ENCODE measurements at regions not wholly inside any gene's neighbourhood (a gene's known extent, or its start where the extent isn't known, plus 50 kb on each side); places are given as distances from the start of the nearest gene placed in this dataset.

DNA sequence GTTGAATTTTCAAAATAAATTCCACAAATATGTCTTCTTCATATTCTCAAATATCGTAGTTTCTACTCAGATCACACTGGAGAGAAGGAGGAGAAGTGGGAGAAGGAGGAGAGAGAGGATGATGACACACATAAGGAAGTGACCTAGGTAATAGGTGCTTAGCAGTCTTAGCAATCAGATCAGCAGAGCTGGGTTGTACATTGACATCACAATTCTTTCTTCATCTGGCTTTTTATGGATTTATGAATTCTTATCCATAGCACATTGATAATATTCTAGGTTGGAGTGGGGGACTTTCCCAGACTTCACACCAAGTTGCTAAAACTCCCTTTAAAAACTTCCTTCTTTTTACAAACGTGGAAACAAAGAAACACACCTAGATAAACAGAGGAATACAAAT lies 86.9 kb downstream of the FGF9 start:
- in situ Hi-C loops (cut with HindIII; ENCODE audit: low sequenced_read_pairs), result no loop called here

DNA sequence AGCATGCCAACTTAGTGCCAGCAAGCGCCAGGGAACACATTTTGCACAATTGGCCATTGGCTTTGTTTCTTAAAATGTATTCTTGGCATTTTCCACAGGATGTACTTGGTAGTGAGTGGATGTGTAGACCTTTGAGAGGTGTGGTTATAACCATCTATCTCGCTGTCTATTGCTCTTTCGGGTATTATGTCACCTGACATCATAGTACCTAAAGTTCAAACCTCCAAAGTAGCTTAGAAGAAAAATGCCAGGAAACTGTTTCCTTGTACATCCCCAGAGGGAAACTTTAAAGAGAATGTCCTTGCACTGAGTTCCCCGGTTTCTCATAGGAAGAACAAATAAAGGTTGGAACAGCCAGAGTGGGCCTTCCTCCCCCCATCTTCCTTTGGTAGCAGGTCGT lies 87.6 kb downstream of the FGF9 start:
- in situ Hi-C loops (cut with HindIII; ENCODE audit: low sequenced_read_pairs), result no loop called here

DNA sequence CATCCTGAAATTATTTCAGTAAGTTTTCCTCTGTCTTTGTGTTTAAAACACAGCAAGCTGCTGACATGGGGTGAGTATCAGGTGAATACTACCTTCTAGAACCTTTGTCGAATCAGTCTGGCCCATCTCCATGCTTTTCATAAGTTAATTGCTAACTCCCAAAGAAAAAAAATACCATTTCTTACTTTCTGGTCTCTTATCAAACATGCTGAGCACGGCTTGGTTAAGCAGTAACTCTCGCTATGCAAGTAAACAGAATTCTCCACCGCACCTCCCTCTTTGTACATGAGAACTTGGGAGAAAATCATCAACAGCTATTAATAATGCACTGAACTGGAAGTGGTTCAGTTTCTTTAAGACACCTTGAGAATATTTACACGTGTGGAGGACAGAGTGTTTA lies 88.6 kb downstream of the FGF9 start:
- in situ Hi-C loops (cut with HindIII; ENCODE audit: low sequenced_read_pairs), result no loop called here

DNA sequence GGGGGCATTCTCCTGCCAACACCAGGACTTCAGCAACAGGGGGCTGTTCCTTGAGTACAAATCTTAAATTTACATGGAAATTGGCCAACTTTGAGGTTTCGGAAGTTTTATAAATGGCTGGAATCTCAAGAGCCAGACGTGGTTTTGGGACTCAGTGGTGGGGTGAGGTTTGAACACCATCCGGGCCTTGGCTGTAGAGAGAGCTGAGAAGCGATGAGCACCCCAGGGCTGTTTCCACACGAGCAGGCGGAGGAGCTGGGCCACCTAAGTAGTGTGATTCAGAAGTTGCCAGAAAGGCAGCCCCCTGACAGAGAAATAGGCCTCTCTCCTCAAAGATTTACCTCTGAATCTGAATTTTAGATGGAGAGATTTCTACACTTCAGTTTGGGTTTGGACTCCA lies 89.0 kb downstream of the FGF9 start:
- in situ Hi-C loops (cut with HindIII; ENCODE audit: low sequenced_read_pairs), result no loop called here

DNA sequence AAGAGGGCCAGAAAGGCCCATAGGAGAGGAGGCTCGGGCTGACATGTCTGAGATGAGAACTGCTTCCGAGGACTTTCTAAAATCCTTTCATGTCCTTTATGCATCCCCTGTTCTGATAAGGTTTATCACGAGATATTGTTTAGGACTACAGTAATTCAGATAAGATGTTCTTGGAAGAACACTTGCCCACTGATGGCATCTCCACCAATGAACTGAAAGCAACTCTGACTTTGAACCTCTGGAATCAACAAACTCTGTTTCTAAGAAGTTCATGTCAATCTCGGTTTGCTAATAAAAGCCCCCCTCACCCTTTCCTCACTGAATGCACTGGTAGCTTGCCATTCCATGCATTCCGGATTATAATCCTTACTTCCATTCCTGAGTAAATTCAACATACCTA lies 90.9 kb downstream of the FGF9 start:
- in situ Hi-C loops (cut with HindIII; ENCODE audit: low sequenced_read_pairs), result no loop called here

DNA sequence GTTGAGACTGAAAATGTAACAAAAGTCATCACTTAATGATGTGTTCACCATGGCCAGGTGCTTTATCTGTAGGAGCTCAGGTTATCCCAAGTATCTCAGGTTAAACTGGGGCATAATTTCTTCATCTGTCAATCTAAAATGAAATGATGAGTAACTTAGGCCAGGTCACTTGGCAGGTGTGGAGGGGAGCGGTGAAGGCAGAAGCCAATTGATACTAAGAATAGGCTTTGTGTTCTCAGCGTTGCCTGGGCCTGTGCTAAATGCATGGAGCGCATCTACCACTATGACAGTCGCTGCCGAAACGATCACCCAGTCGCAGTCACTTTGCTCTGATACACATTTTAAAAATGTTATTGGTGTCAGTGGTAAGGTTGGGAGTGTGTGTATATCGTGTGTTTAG lies 91.6 kb downstream of the FGF9 start:
- in situ Hi-C loops (cut with HindIII; ENCODE audit: low sequenced_read_pairs), result no loop called here

DNA sequence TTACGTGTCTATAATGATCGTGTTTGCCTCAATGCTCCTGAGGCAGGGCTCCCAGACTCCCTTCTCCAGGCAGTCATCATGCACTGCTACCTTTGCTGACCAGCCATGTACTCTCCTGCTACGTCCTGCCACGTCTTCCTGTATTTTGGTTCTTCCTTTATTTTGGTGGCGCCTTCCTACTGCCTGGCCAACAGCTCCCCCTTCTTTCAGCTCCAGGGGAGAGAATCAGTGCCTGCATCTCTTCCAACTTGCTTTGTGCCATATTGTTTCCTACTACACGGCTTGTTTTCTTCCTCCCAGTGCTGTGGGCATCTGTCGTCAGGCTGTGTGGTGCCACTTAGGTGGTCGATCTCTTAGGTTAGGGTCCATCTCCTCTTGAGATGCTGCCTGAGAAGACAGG lies 96.2 kb downstream of the FGF9 start:
- in situ Hi-C loops (cut with HindIII; ENCODE audit: low sequenced_read_pairs), result no loop called here

DNA sequence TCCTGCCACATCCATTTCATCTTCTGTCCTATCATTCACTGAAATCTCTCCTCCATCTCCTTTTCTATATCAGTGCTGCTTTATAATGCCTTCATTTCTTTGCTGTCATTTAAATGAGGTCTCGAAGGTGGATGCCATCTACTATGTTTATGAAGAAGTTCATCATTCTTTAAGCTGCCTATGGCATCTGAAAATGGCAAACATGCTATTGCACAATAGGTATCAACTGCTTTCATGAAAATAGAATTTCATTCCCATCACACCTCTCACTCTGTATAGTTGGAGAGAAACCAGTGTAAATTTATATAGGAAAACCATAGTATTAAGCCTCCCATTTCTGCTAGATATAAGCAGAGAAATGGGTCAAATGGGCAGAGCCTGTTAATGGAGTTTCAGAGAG lies 100.2 kb downstream of the FGF9 start:
- in situ Hi-C loops (cut with HindIII; ENCODE audit: low sequenced_read_pairs), result no loop called here

DNA sequence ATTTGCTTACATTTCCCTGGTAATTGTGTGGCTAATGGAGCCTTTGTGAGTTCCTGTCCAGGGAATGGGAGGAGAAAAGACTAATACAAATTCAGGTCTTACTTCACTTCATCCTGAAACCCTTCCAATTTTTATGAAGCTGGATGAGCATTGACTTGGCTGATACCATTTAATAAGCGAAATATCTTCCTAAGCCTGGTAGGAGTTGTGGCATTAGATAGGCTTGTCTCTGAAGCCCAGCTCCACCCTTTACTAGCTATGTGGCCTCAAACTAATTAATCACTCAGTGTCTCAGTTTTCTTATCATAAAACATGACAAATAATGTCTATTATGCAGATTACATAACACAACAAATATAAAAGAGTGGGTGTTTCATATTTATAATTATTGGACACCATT lies 106.3 kb downstream of the FGF9 start:
- in situ Hi-C loops (cut with HindIII; ENCODE audit: low sequenced_read_pairs), result no loop called here

DNA sequence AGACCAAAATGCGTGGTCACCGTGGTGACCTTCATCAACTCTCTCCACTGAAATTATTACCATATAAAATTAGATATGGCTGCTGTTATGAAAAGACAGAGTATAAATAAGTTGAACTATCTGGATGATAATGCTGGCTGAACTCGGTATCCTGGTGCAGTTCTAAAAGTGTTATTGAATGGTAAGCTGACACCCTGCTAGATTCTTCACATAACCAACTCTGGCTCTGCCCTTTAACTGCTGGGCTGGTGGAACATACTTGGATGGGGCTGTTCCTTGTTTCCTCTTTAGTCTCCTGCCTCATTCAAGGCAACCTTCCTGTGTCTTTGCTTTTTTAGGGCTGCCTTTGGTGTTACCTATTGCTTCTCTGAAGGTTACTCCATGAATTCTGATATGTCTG lies 106.9 kb downstream of the FGF9 start:
- in situ Hi-C loops (cut with HindIII; ENCODE audit: low sequenced_read_pairs), result no loop called here

DNA sequence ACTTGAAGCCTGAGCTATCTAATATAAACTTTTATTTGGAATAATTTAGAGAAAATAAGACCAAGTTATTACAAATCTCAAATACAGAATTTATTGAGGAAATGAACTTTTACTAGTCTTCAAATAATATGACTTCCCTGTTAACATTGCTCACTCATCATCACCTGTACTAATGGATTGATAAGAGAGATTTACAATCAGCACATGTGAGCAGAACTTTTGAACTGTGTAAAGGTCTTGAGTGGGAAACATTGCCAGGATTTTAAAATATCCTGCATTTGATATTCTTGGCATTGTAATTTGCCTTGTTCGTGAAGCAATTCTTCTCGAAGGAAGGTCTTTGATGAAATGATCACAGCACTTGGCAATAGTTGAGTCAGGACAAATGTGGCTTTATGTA lies 111.9 kb downstream of the FGF9 start:
- in situ Hi-C loops (cut with HindIII; ENCODE audit: low sequenced_read_pairs), result no loop called here

DNA sequence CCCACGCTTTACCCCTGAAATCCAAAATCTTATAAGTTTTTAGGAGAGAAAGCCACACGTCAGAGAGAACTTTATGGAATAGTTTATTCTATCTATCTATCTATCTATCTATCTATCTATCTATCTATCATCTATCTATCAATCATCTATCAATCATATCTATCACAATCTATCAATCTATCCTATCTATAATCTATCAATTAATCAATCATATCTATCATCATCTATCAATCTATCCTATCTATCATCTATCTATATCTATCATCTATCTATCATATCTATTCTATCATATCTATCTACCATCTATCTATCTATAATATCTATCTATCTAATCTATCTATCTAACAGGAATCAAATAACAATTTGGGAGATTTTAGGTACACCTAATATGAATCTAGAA lies 115.1 kb downstream of the FGF9 start:
- in situ Hi-C loops (cut with HindIII; ENCODE audit: low sequenced_read_pairs), result no loop called here

DNA sequence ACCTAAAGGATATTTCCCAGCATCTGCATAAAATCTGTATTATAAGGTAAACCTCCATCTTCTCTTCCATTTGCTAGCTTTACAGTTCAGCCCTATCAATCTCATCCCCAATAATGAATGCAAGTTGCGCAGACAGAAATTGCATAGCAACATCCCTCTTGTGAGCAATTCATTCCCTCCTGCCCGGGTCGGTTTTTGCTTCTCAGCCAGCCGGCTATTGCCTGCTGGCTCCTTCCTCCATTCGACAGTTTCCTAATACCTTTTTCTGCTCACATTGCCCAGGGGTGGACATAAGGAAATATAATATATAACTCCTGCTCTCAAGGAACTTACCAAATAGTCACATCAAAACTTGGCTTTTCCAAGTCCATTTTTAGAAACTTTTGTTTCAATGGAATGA lies 125.2 kb downstream of the FGF9 start:
- in situ Hi-C loops (cut with HindIII; ENCODE audit: low sequenced_read_pairs), result no loop called here

DNA sequence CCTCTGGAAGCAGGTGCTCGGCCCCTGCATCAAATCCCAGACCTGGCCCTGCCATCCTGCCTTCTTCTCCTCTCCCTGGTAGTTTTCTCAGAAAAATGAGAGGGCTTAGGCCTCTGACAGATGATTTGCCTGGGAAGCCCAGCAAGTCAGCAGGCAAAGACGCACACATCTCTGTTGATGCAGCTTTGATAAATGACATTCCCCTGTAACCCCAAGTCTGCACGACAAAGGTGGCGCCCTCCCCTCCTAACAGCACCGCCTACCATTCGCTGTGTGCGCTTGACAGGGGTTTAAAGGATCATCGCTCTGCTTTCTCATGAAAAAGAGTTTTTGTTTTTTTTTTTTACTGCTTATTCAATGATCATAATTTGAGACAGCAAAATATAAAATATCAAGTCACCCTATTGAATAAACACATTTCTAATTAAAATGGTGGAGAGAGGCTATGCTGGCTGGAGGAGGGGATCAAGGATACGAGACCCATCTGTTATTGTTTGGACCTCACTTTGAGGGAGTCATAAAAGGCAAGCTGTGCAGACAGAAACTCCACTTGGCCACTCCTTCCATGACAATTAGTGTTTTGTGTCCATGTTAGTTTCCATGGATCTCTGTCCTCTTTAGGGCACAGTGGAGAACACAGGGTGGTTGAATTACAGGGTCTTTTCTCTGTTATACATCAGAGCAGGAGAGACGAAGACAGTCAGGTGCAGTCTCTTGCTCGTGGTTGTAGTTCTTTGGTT lies 126.1 kb downstream of the FGF9 start:
- in situ Hi-C loops (cut with HindIII; ENCODE audit: low sequenced_read_pairs), result no loop called here

DNA sequence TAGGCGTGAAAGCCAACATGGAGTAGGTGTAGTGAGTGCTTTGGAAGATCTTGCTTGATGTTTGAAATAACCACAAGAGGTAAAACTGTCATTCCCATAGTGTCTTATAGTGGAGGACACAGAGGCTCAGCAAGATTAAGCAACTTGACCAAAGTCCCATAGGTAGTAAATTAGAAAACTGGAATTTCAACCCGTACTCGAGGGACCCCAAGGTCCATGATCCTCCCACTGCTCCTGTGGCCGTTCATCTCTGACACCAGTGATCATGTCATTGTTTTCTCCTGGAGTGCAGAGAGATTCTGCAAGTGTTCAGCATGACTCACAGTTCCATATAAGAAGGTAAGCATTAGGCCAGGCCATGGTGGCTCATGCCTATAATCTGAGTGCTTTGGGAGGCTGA lies 126.9 kb downstream of the FGF9 start:
- in situ Hi-C loops (cut with HindIII; ENCODE audit: low sequenced_read_pairs), result no loop called here

DNA sequence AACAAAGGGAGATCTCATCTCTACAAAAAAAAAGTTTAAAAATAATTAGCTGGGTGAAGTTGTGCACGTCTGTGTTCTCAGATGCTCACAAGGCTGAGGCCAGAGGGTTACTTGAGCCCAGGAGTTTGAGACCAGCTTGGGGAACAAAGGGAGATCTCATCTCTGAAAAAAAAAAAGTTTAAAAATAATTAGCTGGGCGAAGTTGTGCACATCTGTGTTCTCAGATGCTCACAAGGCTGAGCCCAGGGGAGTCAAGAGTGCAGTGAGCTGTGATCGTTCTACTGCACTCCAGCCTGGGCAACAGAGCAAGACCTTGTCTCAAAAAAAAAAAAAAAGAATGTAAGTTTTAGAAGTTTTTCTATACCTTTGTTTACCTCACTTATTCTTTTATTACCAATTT lies 127.3 kb downstream of the FGF9 start:
- in situ Hi-C loops (cut with HindIII; ENCODE audit: low sequenced_read_pairs), result no loop called here

DNA sequence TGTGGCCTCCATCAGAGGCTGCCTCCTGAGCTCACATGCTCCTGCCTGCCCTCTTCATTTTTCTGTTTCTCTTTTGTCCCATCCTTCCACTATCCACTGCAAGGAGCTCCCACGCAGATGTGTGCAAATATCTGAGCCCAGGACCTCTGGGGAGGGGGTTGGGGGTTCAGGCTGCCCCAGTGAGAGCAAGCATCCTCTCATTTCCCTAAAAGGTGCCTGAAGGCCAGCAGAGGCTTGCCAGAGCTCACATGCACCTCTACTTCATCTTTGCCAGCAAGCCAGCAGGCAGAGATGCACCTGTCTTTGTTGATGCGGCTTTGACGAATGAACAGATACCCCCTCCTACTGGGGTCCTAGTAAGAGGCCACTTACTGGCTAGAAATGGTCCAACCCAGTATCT lies 128.8 kb downstream of the FGF9 start:
- in situ Hi-C loops (cut with HindIII; ENCODE audit: low sequenced_read_pairs), result no loop called here

DNA sequence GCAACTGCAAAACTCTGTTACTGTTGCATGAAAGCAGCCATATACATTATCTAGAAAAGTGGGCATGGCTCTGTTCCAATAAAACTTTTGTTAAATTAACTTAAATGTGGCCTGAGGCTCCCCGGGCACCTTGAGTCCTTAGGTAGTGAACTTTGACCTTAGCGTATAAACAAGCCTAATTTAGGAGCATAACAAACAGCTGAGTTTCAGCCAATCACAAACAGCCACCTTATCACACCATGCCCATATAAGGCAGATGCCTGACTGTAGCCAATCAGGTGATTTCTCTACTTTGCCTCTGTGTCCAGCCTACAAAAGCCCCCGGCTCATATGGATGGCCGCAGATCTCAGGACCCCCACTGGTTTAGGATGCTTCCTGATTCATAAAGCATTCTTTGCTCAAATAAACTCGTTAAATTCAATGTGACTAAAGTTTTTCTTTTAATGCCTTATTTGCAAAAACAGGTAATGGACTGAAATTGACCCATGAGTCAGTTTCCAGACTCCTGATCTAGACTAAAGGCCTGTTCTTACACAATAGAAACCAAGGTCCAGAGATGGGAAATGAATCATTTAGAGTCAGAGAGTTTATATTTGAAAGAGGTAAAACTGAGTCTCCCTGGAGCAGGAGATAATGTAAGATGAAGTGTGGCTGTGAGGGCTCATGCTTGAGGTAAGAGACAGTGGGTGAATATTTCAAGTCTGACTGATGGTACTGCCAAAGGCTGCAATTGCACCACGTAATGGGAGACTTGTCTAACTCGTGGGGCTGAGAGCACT lies 130.2 kb downstream of the FGF9 start:
- in situ Hi-C loops (cut with HindIII; ENCODE audit: low sequenced_read_pairs), result no loop called here

DNA sequence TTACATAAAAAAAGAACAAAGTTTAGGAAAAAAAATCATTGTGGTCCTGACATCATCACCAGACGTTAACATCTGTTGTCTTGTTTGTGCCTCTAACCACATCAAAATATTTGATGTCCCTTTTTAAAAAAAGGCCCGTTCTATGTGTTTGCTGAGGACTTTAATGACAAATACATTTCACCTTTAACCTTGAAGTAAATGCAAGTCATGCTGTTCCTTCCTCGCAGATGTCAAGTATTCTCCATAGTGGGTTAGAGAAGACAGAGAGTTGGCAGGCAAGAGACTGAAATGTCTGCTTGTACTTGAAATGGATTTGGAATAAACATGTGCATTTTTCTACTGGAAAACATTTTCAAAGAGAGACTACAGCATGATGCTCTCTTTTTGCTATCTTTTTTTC lies 134.9 kb downstream of the FGF9 start:
- in situ Hi-C loops (cut with HindIII; ENCODE audit: low sequenced_read_pairs), result no loop called here

DNA sequence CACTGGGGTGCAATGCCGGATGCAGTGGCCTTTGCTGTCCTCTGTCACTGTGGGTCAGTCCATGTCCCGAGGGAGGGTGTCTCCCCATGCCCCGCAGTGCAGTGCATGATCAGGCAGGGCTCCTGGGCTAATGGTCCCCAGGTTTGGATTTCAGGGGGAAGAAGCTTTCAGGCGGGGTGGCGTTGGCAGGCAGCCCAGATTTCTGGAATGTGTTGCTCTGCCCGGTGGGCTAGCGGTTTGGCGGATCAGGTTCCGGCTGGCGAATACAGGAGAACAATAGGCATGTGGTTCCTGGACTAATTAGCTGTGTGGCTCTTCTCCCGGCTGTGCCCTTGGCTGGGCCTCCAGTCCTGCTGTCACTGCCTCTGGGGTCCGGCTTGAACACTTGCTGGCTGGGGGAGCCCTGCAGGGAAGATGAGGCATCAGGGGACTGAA lies 141.3 kb downstream of the FGF9 start:
- in situ Hi-C loops (cut with HindIII; ENCODE audit: low sequenced_read_pairs), result no loop called here

DNA sequence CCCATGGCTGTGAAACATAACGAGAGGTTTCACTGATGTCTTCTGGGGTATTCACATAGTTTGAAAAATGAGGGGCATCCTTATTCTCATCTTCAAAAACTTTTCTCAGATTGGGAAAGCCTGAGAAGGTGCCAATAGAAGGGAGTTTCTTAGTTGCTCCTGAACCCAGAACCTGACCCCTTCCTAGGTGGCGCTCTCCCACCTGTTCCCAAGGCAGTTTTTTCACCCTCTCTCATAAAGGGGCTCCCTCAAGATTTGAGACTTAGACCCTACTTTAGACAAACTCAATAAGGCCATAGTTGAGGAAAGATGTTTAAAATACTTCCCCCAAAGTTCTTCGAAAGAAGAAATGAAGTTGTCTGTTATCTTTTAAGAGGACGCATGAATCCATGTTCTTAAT lies 142.2 kb downstream of the FGF9 start:
- in situ Hi-C loops (cut with HindIII; ENCODE audit: low sequenced_read_pairs), result no loop called here

DNA sequence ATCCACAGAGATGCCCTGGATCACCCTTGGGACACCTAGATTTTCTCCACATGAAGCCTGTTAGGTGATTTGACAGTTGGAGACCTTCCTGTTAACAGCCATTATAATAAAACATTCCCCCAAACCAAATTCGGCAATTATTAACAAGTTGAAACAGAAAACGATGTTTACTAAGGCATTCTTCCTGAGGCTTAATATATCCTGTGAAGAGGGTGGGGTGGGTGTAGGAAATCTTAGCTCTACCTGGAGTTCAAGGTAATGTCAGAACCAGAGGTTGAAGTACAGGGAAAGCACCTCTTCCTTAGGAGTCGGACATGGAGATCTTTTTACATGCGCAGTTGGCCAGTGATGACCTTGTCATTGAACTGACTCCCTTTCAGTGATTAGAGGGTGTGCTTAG lies 143.0 kb downstream of the FGF9 start:
- in situ Hi-C loops (cut with HindIII; ENCODE audit: low sequenced_read_pairs), result no loop called here

DNA sequence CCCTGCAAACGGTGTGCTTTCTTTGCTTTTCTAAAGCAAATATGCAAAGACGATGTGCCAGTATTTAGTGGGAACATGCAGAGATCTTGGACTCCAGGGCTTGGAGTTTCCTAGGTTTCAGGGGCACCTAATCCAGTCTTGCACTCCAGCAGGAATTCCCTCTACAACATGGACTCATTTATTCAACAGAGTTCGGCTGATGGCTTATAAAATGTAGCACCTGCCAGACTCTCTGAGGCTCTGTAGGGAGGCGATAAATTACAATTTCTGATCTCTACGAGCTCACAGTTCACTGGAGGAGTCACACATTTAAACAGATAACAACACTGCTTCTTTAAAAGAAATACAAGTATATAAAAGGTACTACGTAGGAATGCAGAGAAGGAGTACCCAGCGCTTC lies 143.7 kb downstream of the FGF9 start:
- in situ Hi-C loops (cut with HindIII; ENCODE audit: low sequenced_read_pairs), result no loop called here

All from DLD1 (cell line).